Activated T-cell treated with anti-CD3 and anti-CD28 coated beads for 48 hours (primary cell): ENCODE measurements at regions not wholly inside any gene's neighbourhood (a gene's known extent, or its start where the extent isn't known, plus 50 kb on each side); places are given as distances from the start of the nearest gene placed in this dataset.
"Not testable (repeated sequence)": the region's sequence is repeated elsewhere in the genome, so short reads cannot be mapped to it uniquely, and the experiment has no call there.

Source experiments
- DNase-seq: peaks from one replicate; pipeline ENCODE4 v3.0.0-alpha.2; 2020; ENCODE audit warnings: low read depth

GRCh38 chr2:125364192-125364983, 1291.6 kb upstream of the GYPC start:
- DNase-seq: no peak

DNA sequence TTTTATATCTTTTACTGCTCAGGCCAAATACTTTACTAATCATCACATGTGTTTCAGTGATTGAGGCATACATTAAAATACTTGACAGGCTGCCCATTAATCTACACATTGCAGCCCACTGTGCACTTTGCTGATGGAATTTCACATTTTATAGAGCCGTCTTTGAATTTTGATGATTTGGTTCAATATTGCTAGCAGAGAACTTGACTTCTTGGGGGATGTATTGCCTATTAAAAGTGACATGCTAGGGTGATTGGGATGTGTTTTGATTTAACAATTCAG, 1291.0 kb upstream of the GYPC start:
- DNase-seq: no peak

DNA sequence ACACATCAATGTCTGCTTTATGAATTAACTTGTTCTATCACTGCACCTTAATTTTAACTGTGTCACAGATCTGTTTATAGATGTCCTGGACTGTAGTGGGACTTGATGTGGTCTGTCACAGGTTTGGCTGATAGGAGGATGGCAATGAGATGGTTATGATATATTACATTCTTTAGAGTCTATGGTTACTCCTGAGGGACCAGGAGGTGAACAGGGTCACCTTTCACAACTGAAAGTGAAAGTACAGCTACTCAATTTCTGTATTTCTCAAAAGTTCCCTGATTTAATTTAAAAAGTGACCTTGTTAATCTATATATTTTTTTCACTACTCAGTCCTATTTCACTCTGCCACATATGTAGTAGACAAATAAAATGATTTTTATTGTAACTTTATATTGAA, 1284.1 kb upstream of the GYPC start:
- no peak for DNase-seq

DNA sequence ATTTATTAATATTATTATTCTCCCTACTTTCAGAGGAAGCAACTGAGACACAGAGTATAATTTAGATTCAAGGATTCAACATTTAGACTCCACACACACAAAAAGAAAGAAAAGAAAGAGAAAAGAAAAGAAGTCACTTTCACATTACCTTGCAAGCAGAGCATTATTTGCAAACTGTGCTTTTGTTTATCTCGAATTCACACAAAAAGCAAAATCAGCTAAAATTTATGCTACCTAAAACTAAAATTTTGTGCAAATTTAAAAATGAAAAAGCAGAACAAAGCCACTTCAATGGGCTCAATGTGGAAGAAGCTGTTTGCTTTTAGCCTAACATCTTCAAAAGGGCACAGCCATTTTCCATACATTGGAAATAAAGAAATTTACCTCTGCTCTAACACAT, 1282.7 kb upstream of the GYPC start:
- no peak for DNase-seq

- DNase-seq: no peak
These were observed 1269.9 kb upstream of the GYPC start for GRCh38 chr2:125386074-125386473.

GRCh38 chr2:125397535-125398251, 1258.3 kb upstream of the GYPC start:
- DNase-seq: no peak

DNA sequence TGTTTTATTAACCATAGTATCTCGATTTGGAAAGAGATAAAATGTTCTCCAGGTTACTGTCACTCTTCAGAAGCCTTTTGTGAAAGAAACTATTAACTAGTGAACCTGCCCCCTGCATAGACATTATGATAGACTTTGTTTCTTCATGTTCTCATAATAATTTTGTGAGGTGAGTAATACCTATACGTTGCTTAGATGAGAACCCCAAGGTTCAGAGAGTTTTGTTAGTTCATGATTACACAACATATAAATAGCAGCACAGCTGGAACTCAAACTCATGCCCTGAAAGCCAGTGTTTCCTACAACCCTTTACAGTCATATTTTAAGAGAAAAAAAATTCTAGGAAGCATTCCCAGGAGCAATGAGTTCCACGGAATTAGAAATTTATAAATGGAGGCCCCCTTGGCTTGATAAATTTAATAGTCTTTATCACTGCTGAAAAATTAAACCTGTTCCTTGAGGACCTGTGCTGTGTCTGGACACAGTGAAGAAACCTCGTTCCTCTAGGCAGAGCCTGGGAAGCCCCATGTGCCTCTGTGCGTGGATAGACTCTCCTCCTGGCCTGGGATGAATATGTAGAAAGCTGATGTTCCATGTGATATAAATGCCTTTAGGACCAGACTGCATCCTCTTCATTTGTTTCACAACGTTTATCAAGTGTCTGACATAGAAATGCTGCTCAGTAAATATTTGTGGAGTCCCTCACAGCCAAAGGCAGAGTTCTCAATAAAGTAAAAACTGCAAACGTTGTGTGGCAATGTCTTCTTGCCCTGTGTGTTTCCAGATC, 1257.0 kb upstream of the GYPC start:
- DNase-seq: no peak

DNA sequence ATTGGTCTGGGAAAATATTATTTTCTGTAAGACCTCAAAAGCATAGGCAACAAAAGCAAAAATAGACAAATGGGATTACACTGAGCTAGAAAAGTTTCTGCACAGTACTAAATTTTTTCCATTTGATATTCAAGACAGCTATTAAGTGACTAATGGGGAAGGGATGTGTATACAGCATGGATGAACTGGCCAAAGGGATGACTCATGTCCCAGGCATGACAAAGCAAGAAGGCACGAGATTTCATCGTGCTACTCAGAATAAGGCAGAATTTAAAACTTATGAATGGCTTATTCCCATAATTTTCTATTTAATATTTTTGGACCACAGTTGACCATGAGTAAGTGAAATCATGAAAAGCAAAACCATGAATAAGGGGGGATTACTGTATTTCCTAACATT, 1250.1 kb upstream of the GYPC start:
- no peak for DNase-seq

DNA sequence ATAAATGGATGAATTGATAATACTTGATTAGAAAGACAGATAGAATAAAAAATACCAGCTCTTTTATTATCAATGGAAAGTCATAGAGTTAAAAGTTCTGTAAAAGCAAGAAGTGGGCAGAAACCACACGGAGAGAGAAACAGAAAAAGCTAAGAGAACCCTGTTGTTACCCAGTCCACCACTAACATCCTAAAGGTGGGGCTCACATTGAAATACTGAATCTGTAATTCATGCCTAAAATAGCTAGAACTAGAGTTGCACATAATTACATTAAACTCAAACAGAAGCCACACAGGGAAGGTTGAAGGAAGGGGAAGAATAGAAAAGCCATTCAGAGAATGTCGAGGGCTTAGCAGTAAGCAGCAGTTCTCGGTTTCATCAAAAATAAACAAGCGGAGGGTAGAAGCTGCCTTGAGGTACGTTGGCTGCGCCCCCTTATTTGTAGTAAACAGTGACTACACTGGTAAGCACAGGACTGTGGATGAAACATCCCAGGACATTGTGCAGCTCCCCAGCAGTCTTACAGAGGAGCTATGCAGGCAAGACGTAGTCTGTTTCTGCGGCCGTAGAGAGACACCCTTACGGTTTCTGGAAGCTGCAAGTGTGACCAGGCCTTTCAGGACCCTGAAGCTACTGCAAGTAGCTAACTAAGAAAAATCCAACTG, 1247.0 kb upstream of the GYPC start:
- no peak for DNase-seq

GRCh38 chr2:125418483-125418882, 1237.5 kb upstream of the GYPC start:
- DNase-seq: no peak

DNA sequence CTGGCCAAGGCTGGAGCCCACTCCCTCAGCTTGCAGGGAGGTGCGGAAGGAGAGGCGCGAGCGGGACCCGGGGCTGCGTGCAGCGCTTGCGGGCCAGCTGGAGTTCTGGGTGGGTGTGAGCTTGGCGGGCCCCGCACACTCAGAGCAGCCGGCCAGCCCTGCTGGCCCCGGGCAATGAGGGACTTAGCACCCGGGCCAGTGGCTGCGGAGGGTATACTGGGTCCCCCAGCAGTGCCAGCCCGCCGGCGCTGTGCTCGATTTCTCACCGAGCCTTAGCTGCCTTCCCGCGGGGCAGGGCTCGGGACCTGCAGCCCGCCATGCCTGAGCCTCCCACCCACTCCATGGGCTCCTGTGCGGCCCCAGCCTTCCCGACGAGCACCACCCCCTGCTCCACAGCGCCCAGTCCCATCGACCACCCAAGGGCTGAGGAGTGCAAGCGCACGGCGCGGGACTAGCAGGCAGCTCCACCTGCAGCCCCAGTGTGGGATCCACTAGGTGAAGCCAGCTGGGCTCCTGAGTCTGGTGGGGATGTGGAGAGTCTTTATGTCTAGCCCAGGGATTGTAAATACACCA, 1233.7 kb upstream of the GYPC start:
- DNase-seq: not testable (repeated sequence)

DNA sequence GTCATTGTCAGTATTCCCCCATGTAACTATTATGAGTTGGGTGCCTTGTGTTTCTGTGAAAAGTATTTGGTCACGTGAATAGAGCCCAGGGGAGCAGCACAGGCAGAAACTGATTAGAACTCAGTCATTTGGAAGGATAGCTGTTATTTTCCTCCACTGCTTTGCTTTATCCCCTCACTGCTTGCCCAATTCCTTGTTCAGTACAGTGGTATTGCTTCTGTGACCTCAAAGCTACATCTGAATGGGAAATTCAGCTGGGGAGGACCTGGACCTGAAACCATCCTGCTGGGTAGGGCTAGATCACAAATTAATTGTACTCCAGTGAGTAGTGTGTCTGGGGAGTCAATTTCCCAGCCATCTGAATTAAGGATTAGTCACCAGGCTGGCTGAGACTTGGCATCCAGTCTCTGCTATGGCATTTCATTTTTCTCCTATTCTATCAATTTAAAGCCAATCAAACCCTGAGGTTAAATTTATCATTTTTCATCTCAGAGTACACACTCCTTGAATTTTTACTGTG, 1231.6 kb upstream of the GYPC start:
- no peak for DNase-seq

- DNase-seq: no peak
These were observed 1228.1 kb upstream of the GYPC start for GRCh38 chr2:125427721-125428315.

DNA sequence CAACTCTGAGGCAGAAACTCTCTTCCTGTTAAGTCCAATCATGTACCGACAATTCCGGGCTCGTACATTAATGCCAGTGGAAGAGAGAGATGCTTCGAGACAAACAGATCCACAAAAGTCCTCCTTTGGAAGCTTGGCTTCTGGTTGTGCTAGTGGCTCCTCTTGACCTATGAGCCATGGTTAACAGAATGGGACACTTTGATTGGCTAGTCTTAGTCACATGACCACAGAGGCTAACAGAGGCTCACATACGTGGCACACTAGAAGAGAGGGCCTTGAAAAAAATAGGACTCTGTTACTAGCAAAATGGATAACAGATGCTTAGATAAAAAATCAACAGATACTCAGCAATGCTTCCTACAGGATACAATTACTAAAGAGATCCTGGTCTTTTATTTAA, 1211.9 kb upstream of the GYPC start:
- DNase-seq: no peak

GRCh38 chr2:125445495-125445894, 1210.5 kb upstream of the GYPC start:
- DNase-seq: no peak

- DNase-seq: no peak
These were observed 1205.9 kb upstream of the GYPC start for GRCh38 chr2:125450092-125450491.

DNA sequence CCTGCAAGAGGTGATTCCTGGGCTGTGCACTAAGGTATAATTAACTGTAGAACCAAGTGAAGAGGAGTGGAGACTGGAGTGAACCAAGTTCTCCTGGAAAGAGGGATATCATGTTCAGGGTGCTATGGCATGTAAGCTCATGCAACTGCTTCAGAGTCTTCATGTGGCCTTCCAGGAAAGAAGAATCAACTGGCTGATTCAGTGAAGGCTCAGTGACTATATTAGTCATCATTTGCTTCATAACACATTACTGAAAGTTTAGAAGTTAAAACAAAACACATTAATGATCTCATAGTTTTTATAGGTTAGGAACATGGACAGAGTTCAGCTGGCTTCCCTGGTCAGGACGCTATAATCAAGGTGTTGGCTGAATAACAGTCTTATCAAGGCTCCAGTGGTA, 1200.8 kb upstream of the GYPC start:
- no peak for DNase-seq

GRCh38 chr2:125456693-125457363, 1199.1 kb upstream of the GYPC start:
- DNase-seq: no peak

GRCh38 chr2:125471963-125472362, 1184.0 kb upstream of the GYPC start:
- no peak for DNase-seq

DNA sequence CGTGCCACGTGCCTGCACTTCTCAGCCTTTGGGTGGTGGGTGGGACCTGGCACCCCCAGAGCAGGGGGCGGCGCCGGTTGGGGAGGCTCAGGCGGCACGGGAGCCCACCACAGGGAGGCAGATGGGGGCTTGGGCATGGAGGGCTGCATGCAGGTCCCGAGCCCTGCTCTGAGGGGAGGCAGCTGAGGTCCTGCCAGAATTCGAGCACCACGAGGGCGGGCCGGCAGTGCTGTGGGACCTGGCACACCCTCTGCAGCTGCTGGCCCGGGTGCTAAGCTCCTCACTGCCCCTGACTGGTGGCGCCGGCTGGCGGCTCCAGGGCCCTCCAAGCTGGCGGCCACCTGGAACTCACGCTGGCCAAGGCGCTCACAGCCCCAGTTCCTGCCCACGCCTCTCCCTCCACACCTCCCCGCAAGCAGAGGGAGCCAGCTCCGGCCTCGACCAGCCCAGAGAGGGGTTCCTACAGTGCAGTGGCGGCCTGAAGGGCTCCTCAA, 1176.8 kb upstream of the GYPC start:
- no peak for DNase-seq

DNA sequence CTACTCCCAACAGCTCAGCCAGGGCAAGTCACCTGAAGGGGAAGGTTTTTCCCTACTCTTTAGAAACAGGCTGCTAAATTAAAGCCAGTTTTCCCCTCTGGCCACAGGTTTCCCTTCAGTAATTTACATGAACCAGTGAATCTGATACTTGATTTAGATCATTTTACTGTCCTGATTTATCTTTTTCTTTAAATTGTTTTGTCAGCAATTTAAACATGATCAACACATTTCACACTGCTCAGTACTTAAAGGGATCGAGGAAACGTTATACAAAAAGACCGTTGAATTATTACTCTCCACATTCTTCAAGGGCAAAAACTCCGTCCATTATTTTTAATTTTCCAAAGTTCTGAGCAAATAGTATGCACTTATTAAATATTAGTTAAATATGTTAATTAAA, 1165.7 kb upstream of the GYPC start:
- DNase-seq: no peak
